Activated T-helper 9 cell treated with anti-CD3 and anti-CD28 coated beads, Interleukin-2, amount 50 U/mL, for 16 hours (primary cell): ENCODE measurements at regions not wholly inside any gene's neighbourhood (a gene's known extent, or its start where the extent isn't known, plus 50 kb on each side); places are given as distances from the start of the nearest gene placed in this dataset.

ENCODE experiments used
- DNase-seq: peaks from one replicate; pipeline ENCODE4 v3.0.0-alpha.2; 2020; ENCODE audit warnings: low read depth

DNA sequence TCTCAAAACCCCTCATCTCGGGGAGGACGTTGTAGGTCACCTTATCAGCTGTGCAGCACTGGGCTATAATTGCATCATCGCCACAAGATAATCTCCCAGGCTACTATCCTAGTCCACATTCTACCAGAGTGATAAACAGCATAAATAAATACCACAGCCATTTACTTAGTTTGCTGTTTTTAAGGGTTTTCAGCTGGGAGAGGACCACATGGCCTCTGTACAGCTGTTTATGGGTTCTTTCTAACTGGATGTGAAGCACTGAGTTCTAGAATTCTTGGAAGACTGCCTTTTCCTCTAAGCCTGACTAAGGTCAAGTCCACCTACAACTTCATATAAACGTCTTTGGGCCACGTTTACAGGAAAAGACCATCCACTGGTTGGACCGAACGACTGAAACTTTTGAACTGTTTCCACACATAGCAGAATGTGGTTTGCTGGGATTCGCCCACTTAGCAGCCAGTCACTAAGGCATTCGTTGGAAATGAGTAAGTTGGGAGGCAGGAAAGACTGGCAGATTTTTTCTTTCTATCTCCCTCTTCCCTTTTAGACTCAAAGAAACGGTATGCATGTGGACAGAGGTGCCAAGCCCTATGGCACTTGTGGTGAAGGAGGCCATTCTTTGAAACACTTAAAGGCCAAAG is 752.5 kb upstream of the SGCG start:
- no peak for DNase-seq

DNA sequence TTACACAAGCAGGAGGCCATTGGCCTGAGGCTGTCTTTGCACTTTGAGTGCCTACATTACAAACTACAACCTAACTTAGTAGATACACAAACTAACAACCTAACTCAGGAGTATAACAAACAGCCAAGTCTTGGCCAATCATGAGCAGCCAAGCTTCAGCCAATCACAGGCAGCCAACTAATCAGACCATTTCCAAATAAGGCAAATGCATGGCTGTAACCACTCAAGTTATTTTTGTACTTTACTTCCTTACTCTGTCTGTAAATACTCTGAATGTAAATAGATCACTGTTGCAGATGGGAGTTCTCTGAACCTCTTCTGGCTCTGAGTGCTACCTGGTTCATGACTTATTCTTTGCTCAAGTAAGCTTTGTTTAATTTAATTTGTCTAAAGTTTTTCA is 748.1 kb upstream of the SGCG start:
- no peak for DNase-seq

DNA sequence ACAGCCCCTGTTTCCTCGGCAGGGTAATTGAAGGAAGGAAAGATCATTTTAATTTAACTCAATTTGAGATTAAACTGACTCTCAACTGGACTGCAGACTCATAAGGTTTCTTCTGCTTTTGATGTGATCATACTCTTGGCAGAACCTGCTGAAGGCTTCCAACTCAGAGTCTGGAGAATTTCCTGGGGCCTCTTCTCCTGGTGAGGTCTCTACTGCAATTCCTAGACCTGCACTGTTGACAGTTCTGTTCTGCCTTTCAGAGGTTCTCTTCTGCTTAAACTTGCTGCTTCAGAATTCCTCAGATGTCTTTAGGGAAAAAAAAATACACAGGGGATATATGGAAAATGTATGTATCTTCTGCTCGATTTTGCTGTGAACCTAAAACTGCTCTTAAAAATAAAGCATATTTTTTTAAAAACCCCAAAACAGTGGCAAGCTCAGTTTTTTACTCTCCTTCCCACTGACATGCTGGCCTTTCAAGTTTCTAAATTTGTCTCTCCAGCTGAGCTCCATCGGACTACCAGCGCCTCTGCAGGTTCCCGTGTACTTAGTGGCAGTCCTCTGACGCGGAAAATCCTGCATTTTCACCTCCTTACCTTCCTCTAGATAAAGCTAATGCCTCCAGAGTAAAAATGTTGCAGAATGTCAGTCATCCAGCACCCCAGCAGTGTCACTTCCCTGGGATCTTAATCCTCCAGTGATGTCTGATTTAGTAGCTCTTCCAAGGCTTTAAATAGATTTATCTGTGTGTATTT is 733.5 kb upstream of the SGCG start:
- no peak for DNase-seq

DNA sequence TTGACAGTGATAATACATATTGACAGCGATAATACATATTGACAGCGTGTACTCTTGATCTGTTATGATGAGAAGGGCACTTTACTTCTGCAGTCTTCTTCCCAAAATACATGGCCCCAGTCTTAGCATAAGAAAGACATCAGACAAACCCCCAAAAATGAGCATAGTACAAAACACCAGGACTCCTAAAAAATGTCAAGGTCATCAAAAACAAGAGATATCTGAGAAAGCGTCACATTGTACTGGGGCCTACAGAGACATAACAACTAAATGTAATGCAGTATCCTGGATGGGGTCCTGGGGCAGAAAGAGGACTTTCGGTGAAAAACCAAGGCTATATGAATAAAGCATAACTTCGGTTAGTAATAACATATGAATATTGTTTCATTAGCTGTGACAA is 731.5 kb upstream of the SGCG start:
- no peak for DNase-seq

DNA sequence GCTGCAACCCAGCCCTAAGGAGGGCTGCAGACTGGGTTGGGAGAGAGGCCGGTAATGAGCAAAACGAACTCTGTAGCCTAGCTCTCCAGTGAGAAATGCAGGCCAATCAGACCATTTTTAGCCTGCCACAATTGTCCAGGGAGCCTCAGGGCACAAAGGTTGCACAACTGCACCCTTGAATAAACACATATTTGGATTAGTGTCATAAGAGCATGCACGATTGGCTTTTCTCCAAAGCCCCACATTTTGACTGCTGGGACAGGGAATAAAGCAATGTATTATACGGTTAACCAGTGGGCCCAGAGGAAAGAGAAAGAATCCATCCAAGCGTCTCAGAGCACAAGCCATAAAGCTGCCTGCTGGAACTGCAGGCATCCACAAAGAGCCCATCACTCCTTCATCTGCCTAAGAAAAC is 729.4 kb upstream of the SGCG start:
- DNase-seq = no peak

DNA sequence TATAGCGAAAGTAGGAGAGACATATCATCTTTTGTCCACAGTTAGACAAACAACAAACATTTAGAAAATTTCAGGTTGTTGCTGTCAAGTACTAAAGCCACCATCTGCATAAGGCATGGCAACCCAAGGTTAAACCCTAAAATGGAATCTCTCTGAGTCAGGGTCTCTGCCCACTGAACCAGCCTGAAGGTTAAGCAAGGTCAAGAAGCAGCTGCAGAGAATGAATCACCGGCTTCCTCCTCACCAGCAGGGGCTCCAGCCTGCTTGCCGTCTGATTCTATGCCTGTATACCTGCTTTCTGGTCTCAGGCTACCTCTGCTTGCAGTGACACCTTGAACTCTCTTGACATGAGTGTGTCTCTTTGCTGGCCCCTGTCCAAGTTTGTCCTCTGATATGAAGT is 726.2 kb upstream of the SGCG start:
- no peak for DNase-seq

DNA sequence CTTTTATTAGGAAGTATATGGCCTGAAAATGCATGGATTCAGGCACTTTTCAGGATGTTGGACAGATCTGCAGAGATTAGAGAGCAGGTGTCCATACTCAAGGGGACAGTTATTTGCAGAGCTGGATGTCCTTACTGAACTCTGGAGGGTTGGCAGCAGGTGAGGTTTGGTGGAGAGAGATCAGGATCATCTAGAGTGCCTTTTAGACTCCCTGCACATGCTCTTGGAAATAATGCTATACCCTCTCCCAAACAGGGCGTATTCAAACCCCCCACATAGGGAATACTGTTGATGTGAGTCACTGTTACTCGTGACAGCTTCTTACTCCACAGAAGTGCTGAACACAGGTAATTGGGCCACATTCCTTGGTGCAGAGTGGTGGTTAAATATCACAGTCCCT is 725.7 kb upstream of the SGCG start:
- no peak for DNase-seq

DNA sequence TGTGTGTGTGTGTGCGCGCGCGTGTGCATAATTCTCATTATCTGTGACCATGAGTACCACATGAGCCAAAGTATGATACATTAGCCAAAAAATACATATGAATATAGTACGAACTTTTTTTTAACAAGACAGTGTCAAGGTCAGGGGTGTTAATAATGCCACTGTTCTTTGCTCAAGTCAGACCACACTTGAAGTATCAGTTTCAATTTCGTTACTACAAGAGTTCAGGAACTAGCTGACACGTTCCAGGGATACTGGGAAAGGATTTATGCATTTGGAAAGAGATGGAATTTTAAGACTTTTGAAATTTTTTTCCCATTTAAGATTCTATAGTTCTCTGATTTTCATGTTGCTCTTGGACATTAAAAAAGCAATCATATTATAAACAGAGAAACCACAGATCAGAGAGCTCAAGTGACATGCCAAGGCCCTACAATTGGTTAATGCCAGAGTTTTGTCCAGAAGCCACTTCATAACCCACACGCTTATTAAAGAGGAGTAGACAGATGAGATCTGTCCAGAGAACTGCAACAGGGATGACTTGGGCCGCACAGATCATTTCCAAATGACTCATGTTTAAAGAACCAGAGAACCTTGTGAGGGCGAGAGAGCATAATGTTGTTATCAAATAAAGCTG is 718.8 kb upstream of the SGCG start:
- no peak for DNase-seq

DNA sequence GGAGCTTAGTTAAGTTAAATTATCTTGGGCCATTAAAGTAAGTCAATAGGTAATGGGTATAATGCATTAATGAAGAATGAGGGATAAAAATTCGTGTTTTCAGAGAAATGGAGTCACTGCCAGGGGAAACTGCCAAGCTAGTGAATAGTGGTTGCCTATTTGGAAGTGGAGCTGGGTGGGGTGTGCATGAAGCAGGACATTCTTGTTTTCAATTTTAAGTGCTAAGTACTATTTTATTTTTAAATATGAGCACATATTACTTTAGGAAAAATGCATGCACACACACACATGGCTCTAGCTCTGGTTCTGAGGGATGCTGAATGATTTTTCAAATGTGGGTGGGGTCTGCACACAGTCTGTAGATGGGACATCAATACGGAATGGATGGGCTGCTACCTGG is 717.7 kb upstream of the SGCG start:
- no peak for DNase-seq

DNA sequence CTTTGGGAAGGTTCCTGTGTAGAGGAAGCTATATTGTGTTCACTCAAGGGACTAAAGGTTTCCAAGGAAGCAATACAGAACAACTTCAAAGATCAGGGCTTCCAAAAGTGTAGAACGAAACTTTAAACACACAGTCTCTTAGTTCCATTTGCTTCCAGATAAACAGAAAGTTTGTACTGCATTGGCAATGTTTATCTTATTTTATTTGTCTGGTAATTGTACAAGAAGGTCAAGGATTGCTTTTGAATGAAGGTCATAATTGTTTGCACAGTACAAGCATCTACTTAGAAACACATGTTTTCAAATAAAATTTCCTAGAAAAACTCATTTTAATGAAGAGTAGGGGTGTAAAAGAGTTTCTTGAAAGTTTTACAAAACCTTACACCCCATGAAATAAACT is 712.7 kb upstream of the SGCG start:
- no peak for DNase-seq

DNA sequence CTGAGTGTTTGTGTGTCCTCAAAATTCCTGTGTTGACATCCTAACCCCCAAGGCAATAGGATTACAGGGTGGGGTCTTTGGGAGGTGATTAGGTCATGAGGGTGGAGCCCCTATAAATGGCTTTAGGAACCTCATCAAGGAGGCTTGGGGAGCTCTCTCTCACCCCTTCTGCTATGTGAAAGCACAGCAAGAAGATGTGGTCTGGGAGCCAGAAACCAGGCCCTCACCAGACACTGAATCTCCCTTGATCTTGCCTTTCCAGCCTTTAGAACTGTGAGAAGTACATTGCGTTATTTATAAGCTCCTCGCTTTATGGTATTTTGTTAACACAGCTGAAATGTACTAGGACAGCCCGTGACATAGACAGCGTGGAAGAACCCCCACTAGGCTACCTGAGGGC is 712.0 kb upstream of the SGCG start:
- no peak for DNase-seq

DNA sequence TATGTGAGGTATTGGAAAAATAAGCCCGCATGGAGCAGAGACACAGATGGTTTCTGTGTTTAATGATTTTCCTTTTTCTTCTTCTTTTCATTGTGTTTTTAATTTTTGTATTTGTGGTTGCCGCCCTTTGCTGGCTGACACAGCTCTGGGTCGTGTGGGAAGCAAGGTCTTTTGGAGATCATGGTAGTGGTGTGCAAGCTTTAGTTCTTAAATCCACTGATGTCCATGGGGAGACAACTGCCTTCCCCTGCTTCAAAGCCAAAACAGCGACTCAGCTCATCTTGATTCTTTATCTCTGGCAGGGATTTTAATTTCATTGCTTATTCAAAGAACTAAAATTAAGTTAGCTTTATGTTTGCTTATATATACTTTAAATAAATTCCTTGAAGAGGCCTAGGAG is 711.3 kb upstream of the SGCG start:
- no peak for DNase-seq

DNA sequence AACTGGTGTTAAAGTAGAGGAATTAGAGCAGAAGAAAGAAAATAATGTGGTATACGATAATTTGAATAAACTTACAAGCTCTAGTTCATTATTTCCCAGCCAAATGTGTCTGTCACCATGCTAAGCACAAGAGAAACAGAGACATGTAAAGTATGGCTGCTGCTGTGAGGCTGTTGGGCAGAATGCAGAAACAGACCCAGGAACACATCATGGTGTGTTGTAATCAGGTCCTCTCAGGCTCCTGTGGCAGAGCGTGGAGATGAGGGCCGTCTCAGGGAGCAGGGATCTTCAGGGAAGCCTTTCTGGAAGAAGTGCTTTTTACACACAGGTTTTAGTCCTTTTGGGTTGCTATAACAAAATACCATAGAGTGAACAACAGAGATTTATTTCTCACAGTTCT is 710.7 kb upstream of the SGCG start:
- no peak for DNase-seq

DNA sequence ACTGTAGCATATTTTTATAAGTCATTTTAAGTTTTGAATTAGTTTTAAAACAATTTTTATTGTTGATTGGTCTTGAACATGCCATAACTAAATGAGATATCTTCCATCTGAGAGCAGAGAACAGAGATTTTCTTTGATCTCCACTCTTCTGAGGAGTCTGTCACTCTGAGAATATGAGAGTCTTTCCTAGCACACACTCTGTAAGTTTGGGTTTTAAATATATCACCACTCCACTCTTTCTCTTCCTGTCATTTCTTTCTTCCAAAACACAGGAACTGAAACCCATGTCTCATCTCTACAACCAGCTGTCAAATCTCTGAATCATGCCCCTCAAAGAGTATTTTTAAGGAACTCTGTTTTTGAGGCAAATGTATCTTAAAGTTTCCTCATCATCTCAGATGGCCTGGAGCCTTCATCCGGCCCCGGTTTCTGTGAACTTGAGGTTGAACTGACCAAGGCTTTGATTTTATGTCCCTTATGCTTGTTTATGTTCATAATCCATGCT is 698.2 kb upstream of the SGCG start:
- no peak for DNase-seq

DNA sequence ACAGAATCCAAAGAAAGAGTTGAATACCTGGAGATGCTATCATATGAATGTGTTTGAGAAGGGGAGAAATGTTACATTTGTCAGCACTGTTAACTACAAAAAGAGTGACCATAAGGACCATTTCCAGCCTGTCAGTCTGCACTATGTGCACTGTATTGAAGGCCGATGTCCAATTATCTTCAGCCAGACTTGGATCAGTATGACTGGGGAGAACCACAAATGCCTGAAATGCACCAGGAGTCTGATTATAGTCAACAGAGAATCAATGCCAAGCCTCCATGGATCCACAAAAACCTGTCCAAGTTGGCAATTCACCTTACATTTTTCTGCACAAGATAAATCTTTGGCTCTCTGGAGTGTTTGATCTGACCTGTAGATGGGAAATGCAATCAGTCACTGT is 697.5 kb upstream of the SGCG start:
- DNase-seq = no peak

DNA sequence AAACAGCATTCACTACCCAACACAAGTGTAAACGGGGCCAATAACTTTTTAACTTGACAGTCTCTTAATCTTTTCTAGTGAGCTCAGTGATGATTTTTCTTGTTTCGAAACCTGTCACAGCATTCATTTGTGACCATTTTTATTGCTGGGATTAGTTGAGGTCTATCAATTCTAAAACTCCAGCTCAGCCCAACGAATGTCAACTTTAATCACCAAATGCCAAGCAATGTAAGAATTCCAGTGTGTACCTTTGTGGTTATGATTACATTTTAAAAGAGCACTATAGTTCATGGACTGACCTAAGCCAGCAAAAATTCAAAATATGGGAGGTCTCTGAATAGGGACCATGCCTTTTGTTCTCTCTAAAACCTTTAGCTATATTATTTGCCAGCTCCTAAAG is 694.3 kb upstream of the SGCG start:
- no peak for DNase-seq

DNA sequence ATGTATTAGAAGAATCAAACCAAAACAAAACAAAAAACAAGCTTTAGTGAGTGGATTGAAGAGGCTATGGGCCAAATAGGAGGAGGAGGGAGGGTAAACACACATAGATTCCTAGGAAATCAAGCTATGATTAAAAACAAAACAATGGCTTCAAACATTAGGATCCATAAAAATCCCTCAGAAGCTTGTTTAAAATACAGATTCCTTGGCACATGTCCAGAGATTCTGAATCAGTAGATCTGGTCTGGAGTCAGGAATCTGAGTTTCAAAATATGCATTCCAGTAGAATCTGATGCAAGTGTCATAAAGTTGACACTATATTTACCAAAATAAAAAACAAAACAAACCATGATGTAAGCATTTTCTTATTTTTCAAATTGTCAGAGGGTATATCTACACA is 692.8 kb upstream of the SGCG start:
- no peak for DNase-seq

DNA sequence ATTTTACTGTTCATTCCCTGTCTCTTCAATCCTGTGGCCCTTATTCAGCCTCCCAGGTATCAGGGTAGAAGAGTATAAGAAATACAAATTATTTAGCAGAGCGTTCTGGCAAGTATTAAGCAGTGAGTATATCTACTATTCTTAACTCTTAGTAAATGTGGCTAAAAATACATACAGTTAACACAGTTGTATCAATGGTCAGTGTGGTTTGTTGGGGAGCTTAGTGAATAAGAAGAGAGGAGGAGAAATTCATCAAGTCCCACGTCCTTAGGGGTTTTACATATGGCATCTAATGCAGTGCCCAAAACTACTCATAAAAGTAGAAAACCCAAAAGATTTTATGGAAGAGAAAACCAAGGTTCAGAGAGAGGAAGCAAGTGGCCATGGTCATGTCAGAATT is 691.0 kb upstream of the SGCG start:
- no peak for DNase-seq

DNA sequence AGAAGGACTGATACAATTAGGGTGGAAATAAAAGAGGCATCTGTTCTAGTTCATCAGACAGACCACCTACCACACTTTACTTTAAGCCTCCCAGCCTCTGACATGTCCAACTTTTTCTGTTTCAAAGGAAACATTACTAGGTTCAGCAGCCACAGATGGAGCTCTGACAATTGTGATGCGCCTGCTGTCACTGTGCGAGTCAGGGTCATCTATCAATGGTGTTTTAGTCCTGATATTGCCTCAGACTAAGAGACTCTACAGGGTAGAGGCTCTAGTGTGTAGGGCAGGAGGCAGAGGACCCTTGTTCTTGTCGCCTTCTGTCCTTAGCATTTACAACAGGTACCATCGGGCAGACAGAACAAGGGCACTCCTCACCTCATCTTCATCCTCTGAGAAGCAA is 685.0 kb upstream of the SGCG start:
- DNase-seq = no peak

DNA sequence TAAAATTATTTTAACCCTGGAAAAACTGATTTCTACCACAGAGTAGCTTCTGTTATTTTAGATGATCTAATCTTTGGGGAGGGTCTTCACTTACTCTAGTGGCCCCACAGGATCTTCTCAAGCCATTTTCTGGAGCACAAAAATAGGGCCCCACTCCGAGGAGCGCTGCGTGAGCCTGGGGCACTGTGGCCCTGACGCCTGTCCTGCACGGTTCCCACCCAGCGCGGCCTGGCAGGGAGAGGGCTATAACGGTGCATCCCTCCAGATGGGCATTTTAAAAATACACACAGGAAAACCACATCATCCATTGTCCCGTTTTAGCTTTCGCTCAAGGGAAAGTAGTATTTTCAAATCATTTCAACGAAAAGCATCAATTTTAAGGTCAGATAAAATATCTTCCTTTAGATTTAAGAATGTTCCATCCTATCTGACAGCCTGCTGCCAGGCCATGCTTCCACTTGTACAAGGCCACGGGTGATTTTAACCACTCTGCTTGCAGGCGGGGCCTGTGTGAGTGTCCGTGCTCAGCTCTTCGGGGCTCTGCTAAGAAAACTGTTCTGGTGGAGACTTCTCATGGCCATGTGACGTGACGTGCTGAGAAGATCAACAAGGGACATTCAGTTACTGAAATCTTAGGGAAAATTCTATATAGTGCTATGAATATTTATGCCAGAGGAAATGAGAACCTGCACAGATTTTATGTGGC is 683.8 kb upstream of the SGCG start:
- no peak for DNase-seq

DNA sequence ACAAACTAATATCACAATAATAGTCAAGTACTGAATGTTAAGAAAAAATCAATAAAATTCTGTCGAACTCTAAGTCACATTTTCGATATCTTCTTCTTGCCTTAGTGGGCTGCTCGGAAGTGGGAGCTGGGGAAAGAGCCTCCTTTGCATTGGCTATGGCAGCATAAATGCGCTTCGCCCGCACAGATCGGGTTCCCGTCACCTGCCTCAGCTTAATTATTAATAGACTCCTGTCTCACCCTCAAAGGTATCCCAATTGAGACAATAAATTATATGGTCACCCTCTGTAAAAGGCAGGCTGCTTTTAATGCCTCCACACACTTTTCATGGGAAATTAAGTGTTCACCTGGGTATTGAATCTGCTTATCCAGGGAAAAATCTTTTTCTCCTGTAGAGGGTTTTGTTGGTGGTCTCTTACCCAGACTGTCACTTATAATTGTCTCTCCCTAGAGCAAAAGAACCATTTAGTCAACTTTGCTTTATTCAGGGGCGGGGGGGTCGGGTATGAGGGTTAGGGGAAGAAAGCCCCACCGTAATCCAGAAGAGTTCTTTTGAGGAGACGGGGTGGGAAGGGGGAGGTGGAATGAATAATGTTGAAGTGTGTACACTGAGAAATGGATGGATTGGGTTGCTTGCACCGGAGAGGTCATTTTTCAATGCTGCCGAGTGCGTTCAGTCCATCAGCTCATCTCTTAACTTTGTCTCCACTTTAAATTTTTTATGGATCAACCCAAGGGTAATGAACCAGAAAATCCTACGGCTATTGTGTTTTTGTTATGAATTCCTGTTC is 682.6 kb upstream of the SGCG start:
- DNase-seq = no peak

DNA sequence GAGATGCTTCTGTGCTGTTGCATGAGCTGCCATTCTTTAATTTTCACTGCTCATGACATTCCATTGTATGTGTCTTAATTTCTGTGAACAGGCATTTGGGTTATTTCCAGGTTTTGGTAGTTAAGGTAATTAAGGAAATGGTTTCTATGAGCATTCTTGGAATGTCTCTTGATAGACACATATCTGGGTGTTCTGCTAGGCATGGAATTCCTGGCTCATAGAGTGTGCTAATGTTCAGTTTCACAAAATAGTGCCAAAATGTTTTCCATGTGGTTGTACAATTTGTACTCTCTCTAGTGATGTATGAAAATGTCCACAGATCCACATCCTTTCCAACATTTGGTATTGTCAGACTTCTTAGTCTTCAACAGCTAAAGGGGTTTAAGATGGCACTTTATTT is 680.9 kb upstream of the SGCG start:
- DNase-seq = no peak
